ENCODE measurements at regions not wholly inside any gene's neighbourhood (a gene's known extent, or its start where the extent isn't known, plus 50 kb on each side); places are given as distances from the start of the nearest gene placed in this dataset.

DNA sequence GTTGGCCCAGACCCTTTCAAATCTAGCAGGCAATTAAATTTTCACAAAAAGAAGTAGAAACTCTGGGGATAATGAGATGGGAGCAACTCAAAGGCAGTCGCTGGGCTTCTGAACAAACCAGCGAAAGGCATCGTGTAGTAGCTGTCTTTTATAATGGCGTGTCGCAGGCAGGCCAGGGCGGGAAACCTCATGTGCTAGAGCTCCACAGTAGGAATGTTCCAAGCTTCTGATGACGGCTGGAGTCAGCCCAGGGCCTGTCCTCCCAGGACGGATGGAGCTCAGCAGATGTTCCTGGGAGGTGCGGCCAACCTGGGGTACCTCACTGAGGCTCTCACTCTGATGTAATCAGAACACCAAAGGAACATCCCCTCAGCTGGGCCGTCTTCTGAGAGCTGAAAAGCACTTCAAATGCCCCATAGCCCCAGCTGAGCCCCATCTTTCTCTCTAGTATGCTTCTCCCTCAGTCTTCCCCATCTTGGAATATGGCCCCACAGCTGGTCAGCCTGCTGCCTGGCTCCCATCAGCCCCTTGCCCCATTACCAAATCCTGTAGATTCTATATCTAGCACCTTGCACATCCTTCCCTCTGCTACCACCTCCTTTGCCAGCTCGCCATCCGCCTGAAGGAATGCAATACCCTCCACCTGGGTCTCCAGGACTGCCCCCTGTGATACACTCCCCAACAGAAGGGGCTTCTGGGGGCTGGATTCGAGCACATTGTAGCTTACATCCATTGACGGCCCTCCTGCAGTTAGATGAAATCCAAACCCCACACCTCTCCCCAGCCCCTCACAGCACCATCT, 54.9 kb upstream of the ATP2B2 start:
- TF ChIP-seq, protein P1, sequence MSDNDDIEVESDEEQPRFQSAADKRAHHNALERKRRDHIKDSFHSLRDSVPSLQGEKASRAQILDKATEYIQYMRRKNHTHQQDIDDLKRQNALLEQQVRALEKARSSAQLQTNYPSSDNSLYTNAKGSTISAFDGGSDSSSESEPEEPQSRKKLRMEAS (IDR thresholded peaks at IDR 0.05) = no peak
- no peak for TF ChIP-seq RAD21 (IDR thresholded peaks at IDR 0.05; ENCODE audit: low read depth)

DNA sequence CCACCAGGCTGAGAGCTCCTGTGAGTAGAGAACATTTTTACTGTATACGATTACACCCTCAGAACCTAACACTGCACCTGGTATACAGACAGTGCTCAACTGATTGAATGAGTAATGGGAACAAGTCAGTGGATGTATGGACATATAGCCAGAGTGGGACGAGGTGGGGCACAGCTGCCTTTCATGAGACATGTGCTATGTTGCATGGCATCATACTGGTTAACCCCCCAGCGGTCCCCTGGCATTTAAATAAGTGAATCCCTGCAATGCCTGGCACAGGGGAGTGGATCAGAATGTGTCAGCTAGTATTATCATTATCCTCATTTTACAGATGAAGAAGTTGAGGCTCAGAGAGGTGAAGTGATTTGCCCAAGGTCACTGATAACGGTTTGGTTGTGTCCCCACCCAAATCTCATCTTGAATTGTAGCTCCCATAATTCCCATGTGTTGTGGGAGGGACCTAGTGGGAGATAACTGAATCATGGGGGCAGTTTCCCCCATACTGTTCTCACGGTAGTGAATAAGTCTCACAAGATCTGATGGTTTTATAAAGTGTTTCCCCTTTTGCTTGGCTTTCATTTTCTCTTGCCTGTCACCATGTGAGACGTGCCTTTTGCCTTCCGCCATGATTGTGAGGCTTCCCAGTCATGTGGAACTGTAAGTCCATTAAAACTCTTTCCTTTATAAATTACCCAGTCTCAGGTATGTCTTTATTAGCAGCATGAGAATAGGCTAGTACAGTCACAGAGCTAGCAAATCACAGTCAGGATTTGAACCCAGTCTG, 56.0 kb upstream of the ATP2B2 start:
- TF ChIP-seq, protein P2, sequence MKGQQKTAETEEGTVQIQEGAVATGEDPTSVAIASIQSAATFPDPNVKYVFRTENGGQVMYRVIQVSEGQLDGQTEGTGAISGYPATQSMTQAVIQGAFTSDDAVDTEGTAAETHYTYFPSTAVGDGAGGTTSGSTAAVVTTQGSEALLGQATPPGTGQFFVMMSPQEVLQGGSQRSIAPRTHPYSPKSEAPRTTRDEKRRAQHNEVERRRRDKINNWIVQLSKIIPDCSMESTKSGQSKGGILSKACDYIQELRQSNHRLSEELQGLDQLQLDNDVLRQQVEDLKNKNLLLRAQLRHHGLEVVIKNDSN (IDR thresholded peaks at IDR 0.05) = no peak
- TF ChIP-seq CREB1 (IDR thresholded peaks at IDR 0.05; ENCODE audit: low read depth) (no peak), TAF1 (IDR thresholded peaks at IDR 0.05; ENCODE audit: low read depth) (no peak), NFIC (IDR thresholded peaks at IDR 0.05) (no peak), YY1 (IDR thresholded peaks at IDR 0.05; ENCODE audit: low read depth) (no peak), FOXM1 (IDR thresholded peaks at IDR 0.05; ENCODE audit: borderline replicate concordance, low read depth) (no peak), EP300 (IDR thresholded peaks at IDR 0.05; ENCODE audit: borderline replicate concordance) (no peak), EGR1 (IDR thresholded peaks at IDR 0.05) (no peak), ZBTB7A (IDR thresholded peaks at IDR 0.05; ENCODE audit: low read depth) (no peak), CEBPB (IDR thresholded peaks at IDR 0.05) (no peak), TCF12 (IDR thresholded peaks at IDR 0.05; ENCODE audit: low read depth) (no peak), RAD21 (IDR thresholded peaks at IDR 0.05; ENCODE audit: low read depth) (no peak), TEAD4 (IDR thresholded peaks at IDR 0.05) (no peak)
- TF ChIP-seq, protein P1 (IDR thresholded peaks at IDR 0.05) = no peak
- TF ChIP-seq, protein P3, sequence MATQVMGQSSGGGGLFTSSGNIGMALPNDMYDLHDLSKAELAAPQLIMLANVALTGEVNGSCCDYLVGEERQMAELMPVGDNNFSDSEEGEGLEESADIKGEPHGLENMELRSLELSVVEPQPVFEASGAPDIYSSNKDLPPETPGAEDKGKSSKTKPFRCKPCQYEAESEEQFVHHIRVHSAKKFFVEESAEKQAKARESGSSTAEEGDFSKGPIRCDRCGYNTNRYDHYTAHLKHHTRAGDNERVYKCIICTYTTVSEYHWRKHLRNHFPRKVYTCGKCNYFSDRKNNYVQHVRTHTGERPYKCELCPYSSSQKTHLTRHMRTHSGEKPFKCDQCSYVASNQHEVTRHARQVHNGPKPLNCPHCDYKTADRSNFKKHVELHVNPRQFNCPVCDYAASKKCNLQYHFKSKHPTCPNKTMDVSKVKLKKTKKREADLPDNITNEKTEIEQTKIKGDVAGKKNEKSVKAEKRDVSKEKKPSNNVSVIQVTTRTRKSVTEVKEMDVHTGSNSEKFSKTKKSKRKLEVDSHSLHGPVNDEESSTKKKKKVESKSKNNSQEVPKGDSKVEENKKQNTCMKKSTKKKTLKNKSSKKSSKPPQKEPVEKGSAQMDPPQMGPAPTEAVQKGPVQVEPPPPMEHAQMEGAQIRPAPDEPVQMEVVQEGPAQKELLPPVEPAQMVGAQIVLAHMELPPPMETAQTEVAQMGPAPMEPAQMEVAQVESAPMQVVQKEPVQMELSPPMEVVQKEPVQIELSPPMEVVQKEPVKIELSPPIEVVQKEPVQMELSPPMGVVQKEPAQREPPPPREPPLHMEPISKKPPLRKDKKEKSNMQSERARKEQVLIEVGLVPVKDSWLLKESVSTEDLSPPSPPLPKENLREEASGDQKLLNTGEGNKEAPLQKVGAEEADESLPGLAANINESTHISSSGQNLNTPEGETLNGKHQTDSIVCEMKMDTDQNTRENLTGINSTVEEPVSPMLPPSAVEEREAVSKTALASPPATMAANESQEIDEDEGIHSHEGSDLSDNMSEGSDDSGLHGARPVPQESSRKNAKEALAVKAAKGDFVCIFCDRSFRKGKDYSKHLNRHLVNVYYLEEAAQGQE (IDR thresholded peaks at IDR 0.05; ENCODE audit: low read depth) = no peak

DNA sequence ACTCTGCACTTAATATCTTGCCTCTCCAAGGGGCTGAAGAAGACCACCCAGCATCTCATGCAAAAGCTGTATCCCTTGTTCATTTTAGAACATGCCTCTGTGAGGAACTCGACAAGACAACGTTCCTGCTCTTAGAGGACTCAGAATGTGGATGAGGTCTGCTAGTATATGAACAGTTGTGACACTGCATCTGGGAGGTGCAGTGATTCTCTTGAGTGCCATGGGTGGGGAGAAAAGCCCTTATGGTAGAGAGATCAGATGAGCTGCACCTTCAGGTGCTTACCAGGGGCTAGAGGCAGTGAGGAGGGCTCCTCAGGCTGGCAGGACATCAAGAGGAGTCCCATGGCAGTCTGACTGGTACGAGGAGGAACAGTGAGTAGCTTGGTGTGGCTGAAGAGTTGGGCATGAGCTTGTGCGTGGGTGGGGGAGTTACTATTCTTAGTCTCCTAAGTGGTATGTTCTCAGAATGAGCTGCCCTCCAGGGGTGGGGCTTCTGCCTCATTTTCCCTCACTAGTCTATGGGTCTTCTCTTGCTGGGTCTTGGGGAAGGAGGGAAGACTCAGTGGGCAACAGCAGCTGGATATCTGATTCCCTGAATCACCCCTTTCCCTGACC, 56.7 kb upstream of the ATP2B2 start:
- TF ChIP-seq RAD21 (IDR thresholded peaks at IDR 0.05; ENCODE audit: low read depth) (no peak), ZBTB7A (IDR thresholded peaks at IDR 0.05; ENCODE audit: low read depth) (no peak), EP300 (IDR thresholded peaks at IDR 0.05; ENCODE audit: borderline replicate concordance) (no peak), TEAD4 (IDR thresholded peaks at IDR 0.05) (no peak), YY1 (IDR thresholded peaks at IDR 0.05; ENCODE audit: low read depth) (no peak), TAF1 (IDR thresholded peaks at IDR 0.05; ENCODE audit: low read depth) (no peak), NFIC (IDR thresholded peaks at IDR 0.05) (no peak), CEBPB (IDR thresholded peaks at IDR 0.05) (no peak), EGR1 (IDR thresholded peaks at IDR 0.05) (no peak), TCF12 (IDR thresholded peaks at IDR 0.05; ENCODE audit: low read depth) (no peak), CREB1 (IDR thresholded peaks at IDR 0.05; ENCODE audit: low read depth) (no peak), FOXM1 (IDR thresholded peaks at IDR 0.05; ENCODE audit: borderline replicate concordance, low read depth) (no peak)
- TF ChIP-seq, protein P3 (IDR thresholded peaks at IDR 0.05; ENCODE audit: low read depth) = no peak
- TF ChIP-seq, protein P2 (IDR thresholded peaks at IDR 0.05) = no peak
- TF ChIP-seq, protein P1 (IDR thresholded peaks at IDR 0.05) = no peak

DNA sequence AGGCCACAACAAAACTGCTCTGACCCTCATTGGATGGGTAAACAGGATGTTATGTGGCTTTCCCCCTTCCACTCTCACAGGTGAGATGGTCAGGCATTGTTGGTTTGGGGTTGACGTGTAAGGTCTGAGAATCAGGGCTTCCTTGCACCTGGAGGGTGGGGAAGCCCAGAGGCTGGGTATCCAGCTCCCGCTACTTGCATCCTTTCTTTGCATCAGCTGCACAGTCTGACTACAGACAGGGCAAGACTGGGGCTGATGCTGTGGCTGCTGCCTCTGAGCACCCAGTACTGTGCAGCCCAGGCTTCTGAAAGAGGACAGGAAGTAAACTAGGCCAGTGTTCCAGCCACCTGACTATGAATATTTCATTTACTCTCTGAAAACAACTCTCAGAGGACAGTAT, 58.0 kb upstream of the ATP2B2 start:
- TF ChIP-seq ZBTB7A (IDR thresholded peaks at IDR 0.05; ENCODE audit: low read depth) (no peak), CEBPB (IDR thresholded peaks at IDR 0.05) (no peak), FOXM1 (IDR thresholded peaks at IDR 0.05; ENCODE audit: borderline replicate concordance, low read depth) (no peak), TAF1 (IDR thresholded peaks at IDR 0.05; ENCODE audit: low read depth) (no peak), TCF12 (IDR thresholded peaks at IDR 0.05; ENCODE audit: low read depth) (no peak), YY1 (IDR thresholded peaks at IDR 0.05; ENCODE audit: low read depth) (no peak), TEAD4 (IDR thresholded peaks at IDR 0.05) (no peak), EP300 (IDR thresholded peaks at IDR 0.05; ENCODE audit: borderline replicate concordance) (no peak), RAD21 (IDR thresholded peaks at IDR 0.05; ENCODE audit: low read depth) (no peak), EGR1 (IDR thresholded peaks at IDR 0.05) (no peak), CREB1 (IDR thresholded peaks at IDR 0.05; ENCODE audit: low read depth) (no peak), NFIC (IDR thresholded peaks at IDR 0.05) (no peak)
- TF ChIP-seq, protein P2 (IDR thresholded peaks at IDR 0.05) = no peak
- TF ChIP-seq, protein P1 (IDR thresholded peaks at IDR 0.05) = no peak
- TF ChIP-seq, protein P3 (IDR thresholded peaks at IDR 0.05; ENCODE audit: low read depth) = no peak
